ENCODE measurements at regions not wholly inside any gene's neighbourhood (a gene's known extent, or its start where the extent isn't known, plus 50 kb on each side); places are given as distances from the start of the nearest gene placed in this dataset.
"Not testable (repeated sequence)": the region's sequence is repeated elsewhere in the genome, so short reads cannot be mapped to it uniquely, and the experiment has no call there.

- DNase-seq (ENCODE audit: low spot score) = no peak
Observed at GRCh38 chr6:98037571-98037970, 754.6 kb upstream of the MMS22L start.

- DNase-seq (ENCODE audit: low spot score) = no peak
Observed at GRCh38 chr6:98039443-98039842, 756.4 kb upstream of the MMS22L start.

GRCh38 chr6:98039904-98040607 lies 757.0 kb upstream of the MMS22L start:
- peak; percentile 12 for DNase-seq (ENCODE audit: low spot score)

GRCh38 chr6:98041056-98041455 lies 758.0 kb upstream of the MMS22L start:
- no peak for DNase-seq (ENCODE audit: low spot score)

GRCh38 chr6:98041921-98042320 lies 758.9 kb upstream of the MMS22L start:
- no peak for DNase-seq (ENCODE audit: low spot score)

GRCh38 chr6:98044151-98044561 lies 761.1 kb upstream of the MMS22L start:
- DNase-seq (ENCODE audit: low spot score) = no peak

GRCh38 chr6:98044791-98045470 lies 761.9 kb upstream of the MMS22L start:
- DNase-seq (ENCODE audit: low spot score) = no peak

GRCh38 chr6:98047164-98047563 lies 764.1 kb upstream of the MMS22L start:
- DNase-seq (ENCODE audit: low spot score) = no peak

- DNase-seq (ENCODE audit: low spot score) = no peak
Observed at GRCh38 chr6:98047871-98048270, 764.9 kb upstream of the MMS22L start.

- DNase-seq (ENCODE audit: low spot score) = no peak
Observed at GRCh38 chr6:98054453-98054852, 771.4 kb upstream of the MMS22L start.

- DNase-seq (ENCODE audit: low spot score) = no peak
Observed at GRCh38 chr6:98056955-98057354, 773.9 kb upstream of the MMS22L start.

- DNase-seq (ENCODE audit: low spot score) = no peak
Observed at GRCh38 chr6:98067375-98067774, 767.0 kb upstream of the POU3F2 start.

- DNase-seq (ENCODE audit: low spot score) = not testable (repeated sequence)
Observed at GRCh38 chr6:98088537-98088936, 745.8 kb upstream of the POU3F2 start.

GRCh38 chr6:98092331-98092730 lies 742.0 kb upstream of the POU3F2 start:
- no peak for DNase-seq (ENCODE audit: low spot score)

GRCh38 chr6:98094696-98095095 lies 739.7 kb upstream of the POU3F2 start:
- DNase-seq (ENCODE audit: low spot score) = no peak

- DNase-seq (ENCODE audit: low spot score) = no peak
Observed at GRCh38 chr6:98107801-98108200, 726.6 kb upstream of the POU3F2 start.

GRCh38 chr6:98116455-98116854 lies 717.9 kb upstream of the POU3F2 start:
- DNase-seq (ENCODE audit: low spot score) = no peak

GRCh38 chr6:98117068-98117467 lies 717.3 kb upstream of the POU3F2 start:
- DNase-seq (ENCODE audit: low spot score) = no peak

GRCh38 chr6:98118397-98119045 lies 715.9 kb upstream of the POU3F2 start:
- DNase-seq (ENCODE audit: low spot score) = no peak

- peak; percentile 56 for DNase-seq (ENCODE audit: low spot score)
Observed at GRCh38 chr6:98124171-98124570, 710.2 kb upstream of the POU3F2 start.

- DNase-seq (ENCODE audit: low spot score) = no peak
Observed at GRCh38 chr6:98131290-98131990, 702.9 kb upstream of the POU3F2 start.

GRCh38 chr6:98136333-98136732 lies 698.0 kb upstream of the POU3F2 start:
- no peak for DNase-seq (ENCODE audit: low spot score)

GRCh38 chr6:98137391-98137790 lies 697.0 kb upstream of the POU3F2 start:
- no peak for DNase-seq (ENCODE audit: low spot score)

Measured in kidney tubule cell (primary cell).